Lung (tissue), 12 donors: ENCODE measurements at regions not wholly inside any gene's neighbourhood (a gene's known extent, or its start where the extent isn't known, plus 50 kb on each side); places are given as distances from the start of the nearest gene placed in this dataset. TPM values are rescaled to one million over a fixed set of nuclear protein-coding genes. Genes with fewer than 3 reads are reported as not detected.
"Not testable (repeated sequence)": the region's sequence is repeated elsewhere in the genome, so short reads cannot be mapped to it uniquely, and the experiment has no call there.

Source experiments
- ATAC-seq: fragments of 200-7000 bp; cut with Tn5 transposase; one replicate; pipeline ENCODE4 v1.9.1; 2020; ENCODE audit warnings: moderate number of reproducible peaks; ENCODE audit not compliant: insufficient read depth, low FRiP score
- DNase-seq, 3 donors: peaks; one replicate each; pipeline ENCODE4 v3.0.0-alpha.2; 2013 to 2017
- H3K27ac ChIP-seq, 2 donors: one replicate each; pipeline ENCODE4 v1.5.1; 2013; ENCODE audit warnings: mild to moderate bottlenecking in 2 of 2, moderate library complexity in 2 of 2, control low read depth in 1 of 2, inconsistent platforms in 1 of 2, low read depth in 1 of 2, low read length in 1 of 2
- H3K27me3 ChIP-seq, 3 donors: one replicate each; pipeline ENCODE4 v1.5.1; 2013; ENCODE audit warnings: low read length in 2 of 3; ENCODE audit not compliant: control insufficient read depth in 3 of 3, insufficient read depth in 3 of 3
- H3K36me3 ChIP-seq, 4 donors: one replicate each; pipeline ENCODE4 v1.5.1; 2013; ENCODE audit warnings: low read length in 4 of 4, mild to moderate bottlenecking in 1 of 4, moderate library complexity in 1 of 4; ENCODE audit not compliant: control insufficient read depth in 4 of 4, insufficient read depth in 4 of 4
- H3K4me1 ChIP-seq, 5 donors: one replicate each; pipeline ENCODE4 v1.5.1; 2013; ENCODE audit warnings: low read length in 5 of 5, mild to moderate bottlenecking in 2 of 5, moderate library complexity in 1 of 5; ENCODE audit not compliant: control insufficient read depth in 5 of 5, insufficient read depth in 5 of 5
- H3K4me3 ChIP-seq: one replicate; pipeline ENCODE4 v1.5.1; 2013; ENCODE audit warnings: mild to moderate bottlenecking, control low read depth, moderate library complexity
- H3K9ac ChIP-seq, 2 donors: one replicate each; pipeline ENCODE4 v1.5.1; 2013; ENCODE audit warnings: low read length in 2 of 2, control low read depth in 1 of 2; ENCODE audit not compliant: insufficient read depth in 1 of 2
- H3K9me3 ChIP-seq, 4 donors: one replicate each; pipeline ENCODE4 v1.5.1; 2013; ENCODE audit warnings: low read length in 3 of 4, mild to moderate bottlenecking in 1 of 4, moderate library complexity in 1 of 4; ENCODE audit not compliant: control insufficient read depth in 4 of 4, insufficient read depth in 3 of 4
- WGBS, 2 donors: extraction: QIAGEN DNeasy Blood & Tissue Kit; methylation state at CpG; one replicate each; pipeline ENCODE4 v1.1.7; 2013; 5-methylcytosine and 5-hydroxymethylcytosine counted together
- small RNA-seq: library from RNA; depleted of rRNA; stranded (forward); fragments of <200 nt; gene quantifications from one replicate; pipeline ENCODE3, GENCODE V24; 2014; ENCODE audit warnings: low replicate concordance
- TF ChIP-seq, protein P1 (sequence below): IDR thresholded peaks from 2 replicates; pipeline ENCODE4 v1.5.1; 2012; ENCODE audit warnings: mild to moderate bottlenecking; ENCODE audit errors: control extremely low read depth, extremely low read depth
- donor health status: control.
- donor health status: control.
- donor health status: Bipolar disorder and iron deficiency.
- donor health status: healthy.
- donor health status: DM: yes; HTN: yes; CAD: no.

DNA sequence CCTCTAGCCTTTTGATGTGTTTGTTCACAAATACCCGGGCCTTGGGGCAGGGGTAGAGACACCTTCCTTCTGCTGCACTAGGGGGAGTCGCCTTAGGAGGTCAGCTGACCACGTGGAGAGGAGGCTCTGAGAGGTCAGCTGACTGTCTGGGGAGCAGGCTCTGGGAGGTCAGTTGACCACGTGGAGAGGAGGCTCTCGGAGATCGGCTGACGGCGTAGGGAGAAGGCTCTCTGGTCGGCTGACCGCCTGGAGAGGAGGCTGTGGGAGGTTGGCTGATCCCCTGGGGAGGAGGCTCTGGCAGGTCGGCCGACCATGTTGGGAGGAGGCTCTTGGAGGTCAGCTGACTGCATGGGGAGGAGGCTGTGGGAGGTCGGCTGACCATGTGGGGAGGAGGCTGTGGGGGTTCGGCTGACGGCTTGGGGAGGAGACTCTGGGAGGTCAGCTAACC, 59.6 kb upstream of the LYZL1 start:
- TF ChIP-seq, protein P1, sequence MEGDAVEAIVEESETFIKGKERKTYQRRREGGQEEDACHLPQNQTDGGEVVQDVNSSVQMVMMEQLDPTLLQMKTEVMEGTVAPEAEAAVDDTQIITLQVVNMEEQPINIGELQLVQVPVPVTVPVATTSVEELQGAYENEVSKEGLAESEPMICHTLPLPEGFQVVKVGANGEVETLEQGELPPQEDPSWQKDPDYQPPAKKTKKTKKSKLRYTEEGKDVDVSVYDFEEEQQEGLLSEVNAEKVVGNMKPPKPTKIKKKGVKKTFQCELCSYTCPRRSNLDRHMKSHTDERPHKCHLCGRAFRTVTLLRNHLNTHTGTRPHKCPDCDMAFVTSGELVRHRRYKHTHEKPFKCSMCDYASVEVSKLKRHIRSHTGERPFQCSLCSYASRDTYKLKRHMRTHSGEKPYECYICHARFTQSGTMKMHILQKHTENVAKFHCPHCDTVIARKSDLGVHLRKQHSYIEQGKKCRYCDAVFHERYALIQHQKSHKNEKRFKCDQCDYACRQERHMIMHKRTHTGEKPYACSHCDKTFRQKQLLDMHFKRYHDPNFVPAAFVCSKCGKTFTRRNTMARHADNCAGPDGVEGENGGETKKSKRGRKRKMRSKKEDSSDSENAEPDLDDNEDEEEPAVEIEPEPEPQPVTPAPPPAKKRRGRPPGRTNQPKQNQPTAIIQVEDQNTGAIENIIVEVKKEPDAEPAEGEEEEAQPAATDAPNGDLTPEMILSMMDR = no peak
- H3K4me1 ChIP-seq = peaks cover 0 to 11% (median 0%) of the 10 kb centered on the region in 5 donors
- peaks cover 0 to 6% (median 0%) of the 10 kb centered on the region in 3 donors for H3K27me3 ChIP-seq
- no peaks in the 10 kb centered on the region for H3K9me3 ChIP-seq
- no peak overlapping the region for H3K27ac ChIP-seq
- peak; percentile 27 for ATAC-seq
- no peaks in the 10 kb centered on the region for H3K36me3 ChIP-seq
- DNase-seq = no peak
- H3K4me3 ChIP-seq = no peak overlapping the region
- no peak overlapping the region for H3K9ac ChIP-seq
- 90 to 93% methylated on average over 15 of the region's 15 CpGs for WGBS, 2 donors

DNA sequence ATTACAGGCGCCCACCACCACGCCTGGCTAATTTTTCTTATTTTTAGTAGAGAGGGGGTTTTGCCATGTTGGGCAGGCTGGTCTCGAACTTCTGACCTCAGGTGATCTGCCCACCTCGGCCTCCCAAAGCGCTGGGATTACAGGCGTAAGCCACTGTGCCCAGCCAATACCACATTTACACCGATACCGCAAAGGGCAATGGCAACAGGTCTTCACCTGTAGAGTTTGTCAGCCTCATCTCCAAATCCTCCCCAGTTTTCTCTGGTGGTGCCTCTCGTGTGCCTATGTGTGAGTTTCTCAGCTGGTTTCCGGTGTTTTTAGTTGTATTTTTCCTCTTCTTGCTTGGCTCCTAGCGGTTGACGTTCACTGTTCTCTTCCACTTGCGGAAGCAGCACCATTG, 52.0 kb upstream of the LYZL1 start:
- DNase-seq, H3K9ac ChIP-seq, H3K27me3 ChIP-seq, ATAC-seq, H3K27ac ChIP-seq, H3K9me3 ChIP-seq, H3K36me3 ChIP-seq, H3K4me3 ChIP-seq: not testable (repeated sequence)
- peaks cover 0 to 29% (median 0%) of the 10 kb centered on the region in 5 donors for H3K4me1 ChIP-seq
- 91 to 96% methylated on average over 13 of the region's 13 CpGs for WGBS, 2 donors

DNA sequence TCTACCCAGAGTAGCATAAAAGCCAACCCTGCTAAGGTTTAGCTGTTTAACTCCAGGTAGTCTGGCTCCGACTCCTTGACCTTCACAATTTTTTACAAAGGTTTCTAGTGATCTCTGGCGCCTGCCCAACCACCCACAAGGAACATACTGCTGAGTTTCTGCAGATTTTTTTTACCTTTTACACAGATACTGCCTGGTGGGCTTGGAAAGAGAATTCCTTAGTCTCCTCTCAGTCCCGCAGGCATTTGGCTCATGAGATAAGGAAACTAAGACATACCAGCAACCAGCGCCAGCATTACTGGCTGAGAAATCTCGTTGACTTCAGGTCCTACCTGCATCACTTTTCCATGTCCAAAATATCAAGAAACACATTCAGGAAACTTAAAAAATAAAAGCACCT, 51.1 kb upstream of the LYZL1 start:
- 57 to 70% methylated on average over 5 of the region's 5 CpGs for WGBS, 2 donors
- no peaks in the 10 kb centered on the region for H3K27me3 ChIP-seq
- no peaks in the 10 kb centered on the region for H3K36me3 ChIP-seq
- TF ChIP-seq, protein P1 = no peak
- no peak overlapping the region for H3K4me3 ChIP-seq
- DNase-seq (no peak), ATAC-seq (no peak)
- no peaks in the 10 kb centered on the region for H3K9me3 ChIP-seq
- peaks cover 0 to 29% (median 0%) of the 10 kb centered on the region in 5 donors for H3K4me1 ChIP-seq
- no peak overlapping the region for H3K27ac ChIP-seq
- no peak overlapping the region for H3K9ac ChIP-seq

DNA sequence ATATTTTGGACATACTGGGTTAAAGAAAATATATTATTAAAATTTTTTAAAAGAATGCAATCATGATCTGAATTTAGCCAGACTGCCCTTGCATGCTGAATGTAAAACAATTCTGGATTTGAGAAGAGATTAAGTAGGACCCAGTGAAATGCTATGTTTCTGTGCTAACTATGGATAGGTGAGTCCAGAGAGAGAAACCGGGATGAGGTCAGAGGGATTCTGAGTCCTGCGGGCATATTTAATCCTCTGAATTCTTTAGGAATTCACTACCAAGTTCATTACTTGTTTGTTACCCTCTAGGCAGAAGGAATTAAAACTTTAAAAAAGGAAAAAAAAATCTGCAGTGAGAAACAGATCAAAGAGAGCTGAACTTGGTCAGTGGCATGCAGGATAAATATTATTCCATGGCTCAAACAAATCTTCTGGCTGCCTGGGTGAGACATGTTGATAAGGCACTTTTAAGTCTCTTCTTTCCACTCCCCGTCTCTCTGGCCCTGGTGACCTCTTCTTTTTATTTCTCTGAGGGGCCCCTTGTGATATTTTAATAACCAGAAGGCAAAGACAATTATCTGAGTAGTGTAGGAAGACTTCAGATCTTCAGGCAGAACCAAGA, 50.2 kb upstream of the LYZL1 start:
- Histone ChIP-seq H3K4me1 (peaks cover 0 to 29% (median 0%) of the 10 kb centered on the region in 5 donors), H3K27ac (no peak overlapping the region), H3K36me3 (no peaks in the 10 kb centered on the region), H3K9ac (no peak overlapping the region), H3K27me3 (no peaks in the 10 kb centered on the region), H3K9me3 (no peaks in the 10 kb centered on the region), H3K4me3 (no peak overlapping the region)
- TF ChIP-seq, protein P1 = no peak
- DNase-seq (no peak), ATAC-seq (no peak)
- 63 to 85% methylated on average over 3 of the region's 3 CpGs for WGBS, 2 donors

Small RNAs in the stretch of these regions (small RNA-seq; reads per million reads assigned to genes)
- gene AL355376.1 = not detected
- gene AL355376.2 = not detected
- gene RNA5SP308 = not detected
- gene RNU6-270P = not detected
